MM.1S (cell line): ENCODE measurements at regions not wholly inside any gene's neighbourhood (a gene's known extent, or its start where the extent isn't known, plus 50 kb on each side); places are given as distances from the start of the nearest gene placed in this dataset.

Source experiments
- CTCF ChIP-seq: fragments of 300-600 bp; sonication (generic); IDR thresholded peaks from 2 replicates; pipeline ENCODE4 v1.5.1; 2016; ENCODE audit warnings: antibody characterized with exemption, low read length, mixed read lengths
- EZH2 ChIP-seq: fragments of 300-600 bp; sonication (generic); optimal IDR thresholded peaks from 2 replicates; pipeline ENCODE3; 2017; ENCODE audit warnings: low read depth, mild to moderate bottlenecking, antibody characterized with exemption, low read length, mixed read lengths

- TF ChIP-seq CTCF: no peak
- TF ChIP-seq EZH2: no peak
These were observed 82.8 kb upstream of the VEGFC start for GRCh38 chr4:176875446-176875930.
